ENCODE measurements at regions not wholly inside any gene's neighbourhood (a gene's known extent, or its start where the extent isn't known, plus 50 kb on each side); places are given as distances from the start of the nearest gene placed in this dataset.

GRCh38 chr13:65336916-65337315, 1893.2 kb downstream of the PCDH9 start:
- no peaks in the 10 kb centered on the region for H3K9me3 ChIP-seq (ENCODE audit: control insufficient read depth in 1 of 2, insufficient read depth in 1 of 2, low read depth in 1 of 2, low read length in 2 of 2)
- H3K4me2 ChIP-seq (ENCODE audit: low read length) = no peak overlapping the region
- no peaks in the 10 kb centered on the region for H3K27me3 ChIP-seq (ENCODE audit: insufficient read depth, low read length)
- H4K20me1 ChIP-seq (ENCODE audit: insufficient read depth) = no peaks in the 10 kb centered on the region
- H3K9me2 ChIP-seq (ENCODE audit: insufficient read depth) = no peaks in the 10 kb centered on the region
- no peak overlapping the region for H3K27ac ChIP-seq (ENCODE audit: low read depth, low read length)
- H3K36me3 ChIP-seq (ENCODE audit: control insufficient read depth in 1 of 2, insufficient read depth in 2 of 2, low read length in 2 of 2) = no peaks in the 10 kb centered on the region
- intact Hi-C loops (cut with micrococcal nuclease) = no loop called here
- H3K4me3 ChIP-seq (replicated peaks in 1 of 2; ENCODE audit: low read depth in 1 of 2, low read length in 2 of 2) = no peak overlapping the region
- CTCF ChIA-PET = no interaction called here
- POLR2A ChIA-PET = no interaction called here
- TF ChIP-seq FOSL1 (IDR thresholded peaks at IDR 0.05; ENCODE audit: low read depth) = no peak
- no peak for TF ChIP-seq CBX3 (IDR thresholded peaks at IDR 0.05; ENCODE audit: low read depth)
- TF ChIP-seq YY1 (IDR thresholded peaks at IDR 0.05; ENCODE audit: extremely low read depth, insufficient replicate concordance, low read depth, low read length) = no peak
- TF ChIP-seq CEBPB (IDR thresholded peaks at IDR 0.05; ENCODE audit: low read depth) = no peak
- no peak for TF ChIP-seq RAD21 (IDR thresholded peaks at IDR 0.05; ENCODE audit: low read depth)
- no peak for TF ChIP-seq POLR2AphosphoS5 (IDR thresholded peaks at IDR 0.05; ENCODE audit: low read depth, low read length)
- TF ChIP-seq POLR2A (IDR thresholded peaks at IDR 0.05; ENCODE audit: borderline replicate concordance, extremely low read depth, insufficient read depth, insufficient read length) = no peak
- TF ChIP-seq ZFX (IDR thresholded peaks at IDR 0.05) = no peak
- TF ChIP-seq EZH2 (IDR thresholded peaks at IDR 0.05) = no peak
- TF ChIP-seq EGR1 (IDR thresholded peaks at IDR 0.05; ENCODE audit: low read depth) = no peak
- no peak overlapping the region for H2AFZ ChIP-seq (ENCODE audit: low read depth, low read length, poor library complexity, severe bottlenecking)
- RAD21 ChIA-PET (ENCODE audit: low non-redundant PET in 1 of 2, low total read pairs in 2 of 2, uncharacterized antibody in 2 of 2, unreplicated experiment in 2 of 2) = no interaction called here
- H3K9ac ChIP-seq (ENCODE audit: low read length) = no peak overlapping the region
- H3K79me2 ChIP-seq (ENCODE audit: insufficient read depth, low read length) = no peaks in the 10 kb centered on the region
- ATAC-seq (no peak), DNase-seq (ENCODE audit: low read depth, low spot score) (no peak)
- H3K4me1 ChIP-seq (ENCODE audit: control insufficient read depth in 1 of 2, insufficient read depth in 2 of 2, low read length in 2 of 2) = no peaks in the 10 kb centered on the region
- no TSS peak for BruUV-seq (replicated peaks)

- CTCF ChIA-PET = no interaction called here
- Histone ChIP-seq H3K9ac (ENCODE audit: low read length) (no peak overlapping the region), H4K20me1 (ENCODE audit: insufficient read depth) (no peaks in the 10 kb centered on the region), H3K4me1 (ENCODE audit: control insufficient read depth in 1 of 2, insufficient read depth in 2 of 2, low read length in 2 of 2) (no peaks in the 10 kb centered on the region), H3K4me2 (ENCODE audit: low read length) (no peak overlapping the region), H3K27ac (ENCODE audit: low read depth, low read length) (no peak overlapping the region), H3K36me3 (ENCODE audit: control insufficient read depth in 1 of 2, insufficient read depth in 2 of 2, low read length in 2 of 2) (no peaks in the 10 kb centered on the region), H3K27me3 (ENCODE audit: insufficient read depth, low read length) (no peaks in the 10 kb centered on the region), H3K9me3 (ENCODE audit: control insufficient read depth in 1 of 2, insufficient read depth in 1 of 2, low read depth in 1 of 2, low read length in 2 of 2) (no peaks in the 10 kb centered on the region), H3K79me2 (ENCODE audit: insufficient read depth, low read length) (no peaks in the 10 kb centered on the region), H3K9me2 (ENCODE audit: insufficient read depth) (no peaks in the 10 kb centered on the region), H3K4me3 (replicated peaks in 1 of 2; ENCODE audit: low read depth in 1 of 2, low read length in 2 of 2) (no peak overlapping the region), H2AFZ (ENCODE audit: low read depth, low read length, poor library complexity, severe bottlenecking) (no peak overlapping the region)
- RAD21 ChIA-PET (ENCODE audit: low non-redundant PET in 1 of 2, low total read pairs in 2 of 2, uncharacterized antibody in 2 of 2, unreplicated experiment in 2 of 2) = no interaction called here
- no peak for DNase-seq (ENCODE audit: low read depth, low spot score)
- POLR2A ChIA-PET = no interaction called here
- no TSS peak for BruUV-seq (replicated peaks)
- intact Hi-C loops (cut with micrococcal nuclease) = no loop called here
- TF ChIP-seq CBX3 (IDR thresholded peaks at IDR 0.05; ENCODE audit: low read depth) = no peak
- TF ChIP-seq EZH2 (IDR thresholded peaks at IDR 0.05) = no peak
- TF ChIP-seq ZBTB33 (IDR thresholded peaks at IDR 0.05; ENCODE audit: extremely low read depth, insufficient replicate concordance, low read length) = no peak
- TF ChIP-seq ATF3 (IDR thresholded peaks at IDR 0.05) = no peak
- no peak for TF ChIP-seq TCF7L2 (IDR thresholded peaks at IDR 0.05; ENCODE audit: borderline replicate concordance, extremely low read depth, insufficient read depth, insufficient read length)
- no peak for ATAC-seq
Measured at GRCh38 chr13:65336087-65336749, 1893.9 kb downstream of the PCDH9 start.

All from HCT116 (cell line).